WTC11 (cell line): ENCODE measurements at regions not wholly inside any gene's neighbourhood (a gene's known extent, or its start where the extent isn't known, plus 50 kb on each side); places are given as distances from the start of the nearest gene placed in this dataset.

ENCODE experiments used
- ATAC-seq: fragments of 200-7000 bp; cut with Tn5 transposase; 2 replicates; pipeline ENCODE4 v1.10.0; 2021; ENCODE audit warnings: mild to moderate bottlenecking, moderate library complexity
- CTCF ChIA-PET: fragments of 300-600 bp; sonication (Branson Sonifier 250); formaldehyde crosslinking; loops from one replicate; lab custom pipeline; 2021; ENCODE audit warnings: antibody characterized with exemption; lab: Charles Lee
- POLR2A ChIA-PET: fragments of 350-600 bp; sonication (Branson Sonifier 250); formaldehyde crosslinking; loops from one replicate; lab custom pipeline; 2021; ENCODE audit warnings: antibody characterized with exemption; lab: Charles Lee
- DNase-seq: peaks from one replicate; pipeline ENCODE4 v3.0.0; 2021; ENCODE audit warnings: low spot score
- H3K27ac Mint-ChIP-seq: 2 replicates; pipeline ENCODE4 v1.8.0; 2021; ENCODE audit warnings: mixed read lengths
- H3K27me3 Mint-ChIP-seq: 2 replicates; pipeline ENCODE4 v1.8.0; 2021; ENCODE audit warnings: low read depth, mild to moderate bottlenecking, moderate library complexity, mixed read lengths
- H3K36me3 Mint-ChIP-seq: 2 replicates; pipeline ENCODE4 v1.8.0; 2021; ENCODE audit warnings: mixed read lengths
- H3K4me1 Mint-ChIP-seq: 2 replicates; pipeline ENCODE4 v1.8.0; 2022; ENCODE audit warnings: mixed read lengths
- H3K4me3 Mint-ChIP-seq: 2 replicates; pipeline ENCODE4 v1.8.0; 2021; ENCODE audit warnings: mild to moderate bottlenecking, moderate library complexity, mixed read lengths
- H3K9me3 Mint-ChIP-seq: 2 replicates; pipeline ENCODE4 v1.8.0; 2021; ENCODE audit warnings: mixed read lengths
- AFF4 ChIP-seq: sonication (generic); formaldehyde crosslinking; IDR thresholded peaks from 2 replicates; pipeline ENCODE4 v1.8.1; 2023; ENCODE audit warnings: mild to moderate bottlenecking, missing genetic modification reagents, borderline replicate concordance
- CBFB ChIP-seq: sonication (generic); formaldehyde crosslinking; IDR thresholded peaks from 2 replicates; pipeline ENCODE4 v1.8.1; 2022; ENCODE audit warnings: mild to moderate bottlenecking, low read depth, missing genetic modification reagents
- CTCF ChIP-seq: fragments of 200-600 bp; IDR thresholded peaks from 2 replicates; pipeline ENCODE4 v1.8.0; 2022; ENCODE audit warnings: antibody characterized with exemption
- ETV6 ChIP-seq: sonication (generic); formaldehyde crosslinking; IDR thresholded peaks from 2 replicates; pipeline ENCODE4 v1.8.1; 2022; ENCODE audit warnings: mild to moderate bottlenecking, missing genetic modification reagents
- GRHL2 ChIP-seq: fragments of 250-450 bp; sonication (Bioruptor Pico); IDR thresholded peaks from 2 replicates; pipeline ENCODE4 v1.8.0; 2022; ENCODE audit warnings: mild to moderate bottlenecking, moderate library complexity; ENCODE audit not compliant: insufficient replicate concordance, severe bottlenecking
- MYBL2 ChIP-seq: sonication (generic); formaldehyde crosslinking; IDR thresholded peaks from 2 replicates; pipeline ENCODE4 v1.8.1; 2023; ENCODE audit warnings: mild to moderate bottlenecking, moderate library complexity, missing genetic modification reagents
- NFE2L1 ChIP-seq: sonication (generic); formaldehyde crosslinking; IDR thresholded peaks from 2 replicates; pipeline ENCODE4 v1.8.1; 2023; ENCODE audit warnings: missing genetic modification reagents
- PRDM15 ChIP-seq: sonication (generic); formaldehyde crosslinking; IDR thresholded peaks from 2 replicates; pipeline ENCODE4 v1.8.0; 2022; ENCODE audit warnings: missing genetic modification reagents
- RELA ChIP-seq: sonication (generic); formaldehyde crosslinking; IDR thresholded peaks from 2 replicates; pipeline ENCODE4 v1.8.1; 2022; ENCODE audit warnings: missing genetic modification reagents, mild to moderate bottlenecking, borderline replicate concordance
- SMAD4 ChIP-seq: sonication (generic); formaldehyde crosslinking; IDR thresholded peaks from 2 replicates; pipeline ENCODE4 v1.8.0; 2022; ENCODE audit warnings: mild to moderate bottlenecking, missing genetic modification reagents
- USF2 ChIP-seq: sonication (generic); formaldehyde crosslinking; IDR thresholded peaks from 2 replicates; pipeline ENCODE4 v1.8.1; 2023; ENCODE audit warnings: mild to moderate bottlenecking, missing genetic modification reagents, moderate library complexity
- ZBTB21 ChIP-seq: sonication (generic); formaldehyde crosslinking; IDR thresholded peaks from 2 replicates; pipeline ENCODE4 v1.8.1; 2023; ENCODE audit warnings: mild to moderate bottlenecking, missing genetic modification reagents, borderline replicate concordance
- ZNF138 ChIP-seq: sonication (generic); formaldehyde crosslinking; conservative IDR thresholded peaks from 2 replicates; pipeline ENCODE4 v1.8.1; 2022; ENCODE audit warnings: mild to moderate bottlenecking, moderate library complexity, missing genetic modification reagents
- ZNF219 ChIP-seq: sonication (generic); formaldehyde crosslinking; IDR thresholded peaks from 2 replicates; pipeline ENCODE4 v1.8.0; 2023; ENCODE audit warnings: missing genetic modification reagents, mild to moderate bottlenecking, borderline replicate concordance
- ZNF396 ChIP-seq: fragments of 250-450 bp; sonication (Bioruptor Pico); IDR thresholded peaks from 2 replicates; pipeline ENCODE4 v1.8.0; 2021; ENCODE audit warnings: mild to moderate bottlenecking, moderate library complexity, borderline replicate concordance
- ZNF512 ChIP-seq: sonication (generic); formaldehyde crosslinking; IDR thresholded peaks from 2 replicates; pipeline ENCODE4 v1.8.1; 2022; ENCODE audit warnings: missing genetic modification reagents, borderline replicate concordance
- ZSCAN18 ChIP-seq: fragments of 250-450 bp; sonication (Bioruptor Pico); IDR thresholded peaks from 2 replicates; pipeline ENCODE4 v2.1.2; 2022; ENCODE audit warnings: mild to moderate bottlenecking, moderate library complexity

GRCh38 chr5:21694567-21694966 is 1158.6 kb downstream of the CDH12 start:
- CTCF ChIA-PET: no interaction called here
- Mint-ChIP-seq H3K4me1 (no peaks in the 10 kb centered on the region), H3K27me3 (no peaks in the 10 kb centered on the region), H3K9me3 (peaks cover 10% of the 10 kb centered on the region), H3K27ac (no peak overlapping the region), H3K36me3 (no peaks in the 10 kb centered on the region), H3K4me3 (no peak overlapping the region)
- no peak for ATAC-seq
- POLR2A ChIA-PET: no interaction called here
- TF ChIP-seq GRHL2 (CRISPR knock-in tag) (no peak), NFE2L1 (no peak), AFF4 (CRISPR knock-in tag) (no peak), MYBL2 (CRISPR knock-in tag) (no peak), ZNF512 (CRISPR knock-in tag) (no peak), ZNF396 (CRISPR knock-in tag) (no peak), ZNF219 (CRISPR knock-in tag) (no peak), CTCF (no peak), RELA (no peak), ZBTB21 (no peak), SMAD4 (CRISPR knock-in tag) (no peak), ZNF138 (no peak), USF2 (CRISPR knock-in tag) (no peak), ETV6 (CRISPR knock-in tag) (no peak), CBFB (CRISPR knock-in tag) (no peak), PRDM15 (CRISPR knock-in tag) (no peak), ZSCAN18 (CRISPR knock-in tag) (no peak)
- no peak for DNase-seq
